Smooth muscle cell (in vitro differentiated cells): ENCODE measurements at regions not wholly inside any gene's neighbourhood (a gene's known extent, or its start where the extent isn't known, plus 50 kb on each side); places are given as distances from the start of the nearest gene placed in this dataset.

ENCODE experiments used
- DNase-seq: peaks from one replicate; lab custom pipeline; 2025; ENCODE audit not compliant: unreplicated experiment; lab: John Stamatoyannopoulos, UW
- H2AFZ ChIP-seq: fragments of 200-600 bp; sonication (generic); 2 replicates; pipeline ENCODE4 v1.6.0; 2016; ENCODE audit warnings: antibody characterized with exemption, low read depth, mild to moderate bottlenecking
- H3F3A ChIP-seq: fragments of 200-600 bp; sonication (generic); 2 replicates; pipeline ENCODE4 v1.6.0; 2017; ENCODE audit warnings: antibody characterized with exemption, low read depth
- H3K27ac ChIP-seq: fragments of 200-600 bp; sonication (generic); 2 replicates; pipeline ENCODE4 v1.5.1; 2016; ENCODE audit warnings: low read depth, mild to moderate bottlenecking
- H3K27me3 ChIP-seq: fragments of 200-600 bp; sonication (generic); 2 replicates; pipeline ENCODE4 v1.6.1; 2016; ENCODE audit warnings: low read depth, mild to moderate bottlenecking
- H3K36me3 ChIP-seq: fragments of 200-600 bp; sonication (generic); 2 replicates; pipeline ENCODE4 v1.5.1; 2016; ENCODE audit warnings: low read depth
- H3K4me1 ChIP-seq: fragments of 200-600 bp; sonication (generic); 2 replicates; pipeline ENCODE4 v1.5.1; 2016; ENCODE audit warnings: low read depth
- H3K4me2 ChIP-seq: fragments of 200-600 bp; sonication (generic); 2 replicates; pipeline ENCODE4 v1.6.0; 2016; ENCODE audit warnings: mild to moderate bottlenecking
- H3K4me3 ChIP-seq: fragments of 200-600 bp; sonication (generic); 2 replicates; pipeline ENCODE4 v1.5.1; 2016; ENCODE audit warnings: mild to moderate bottlenecking
- H3K79me2 ChIP-seq: fragments of 200-600 bp; sonication (generic); 2 replicates; pipeline ENCODE4 v1.6.0; 2016; ENCODE audit warnings: low read depth, mild to moderate bottlenecking
- H3K9ac ChIP-seq: fragments of 200-600 bp; sonication (generic); 2 replicates; pipeline ENCODE4 v1.6.0; 2016; ENCODE audit warnings: low read depth
- H3K9me3 ChIP-seq: fragments of 200-600 bp; sonication (generic); replicated peaks from 2 replicates; pipeline ENCODE4 v1.5.1; 2016; ENCODE audit warnings: low read depth
- H4K20me1 ChIP-seq: fragments of 200-600 bp; sonication (generic); 2 replicates; pipeline ENCODE4 v1.6.0; 2016; ENCODE audit warnings: low read depth
- WGBS: methylation state at CpG from one replicate; pipeline ENCODE4 v1.1.7; 2016; ENCODE audit warnings: low lambda C conversion rate; 5-methylcytosine and 5-hydroxymethylcytosine counted together
- TF ChIP-seq, protein P1 (sequence below): fragments of 200-600 bp; sonication (generic); IDR thresholded peaks from 2 replicates; pipeline ENCODE4 v1.5.1; 2017; ENCODE audit warnings: borderline replicate concordance, mild to moderate bottlenecking, antibody characterized with exemption; ENCODE audit not compliant: insufficient read depth, poor library complexity, severe bottlenecking

DNA sequence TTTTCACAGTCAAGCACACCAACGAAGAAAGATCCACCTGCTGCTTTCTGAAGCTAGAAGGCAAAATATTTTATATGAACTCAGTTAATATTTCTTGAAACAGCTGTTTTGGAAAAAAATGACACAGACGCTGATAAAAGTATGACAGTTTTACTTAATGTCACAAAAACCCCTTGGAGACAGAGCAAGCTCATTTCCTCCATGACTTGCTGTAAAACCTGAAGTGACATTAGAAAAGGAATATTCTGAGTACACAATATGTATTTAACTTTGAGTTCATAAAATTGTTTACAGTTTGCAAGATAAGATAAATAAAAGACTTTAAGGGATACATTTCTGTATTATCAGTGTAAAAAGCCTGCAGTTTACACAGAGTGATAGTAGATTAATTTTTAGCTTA lies 105.4 kb downstream of the DSEL start:
- TF ChIP-seq, protein P1, sequence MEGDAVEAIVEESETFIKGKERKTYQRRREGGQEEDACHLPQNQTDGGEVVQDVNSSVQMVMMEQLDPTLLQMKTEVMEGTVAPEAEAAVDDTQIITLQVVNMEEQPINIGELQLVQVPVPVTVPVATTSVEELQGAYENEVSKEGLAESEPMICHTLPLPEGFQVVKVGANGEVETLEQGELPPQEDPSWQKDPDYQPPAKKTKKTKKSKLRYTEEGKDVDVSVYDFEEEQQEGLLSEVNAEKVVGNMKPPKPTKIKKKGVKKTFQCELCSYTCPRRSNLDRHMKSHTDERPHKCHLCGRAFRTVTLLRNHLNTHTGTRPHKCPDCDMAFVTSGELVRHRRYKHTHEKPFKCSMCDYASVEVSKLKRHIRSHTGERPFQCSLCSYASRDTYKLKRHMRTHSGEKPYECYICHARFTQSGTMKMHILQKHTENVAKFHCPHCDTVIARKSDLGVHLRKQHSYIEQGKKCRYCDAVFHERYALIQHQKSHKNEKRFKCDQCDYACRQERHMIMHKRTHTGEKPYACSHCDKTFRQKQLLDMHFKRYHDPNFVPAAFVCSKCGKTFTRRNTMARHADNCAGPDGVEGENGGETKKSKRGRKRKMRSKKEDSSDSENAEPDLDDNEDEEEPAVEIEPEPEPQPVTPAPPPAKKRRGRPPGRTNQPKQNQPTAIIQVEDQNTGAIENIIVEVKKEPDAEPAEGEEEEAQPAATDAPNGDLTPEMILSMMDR, result no peak
- no peak overlapping the region for H3K4me2 ChIP-seq
- H4K20me1 ChIP-seq, result no peaks in the 10 kb centered on the region
- no peaks in the 10 kb centered on the region for H3K27me3 ChIP-seq
- H3K27ac ChIP-seq, result no peak overlapping the region
- H3F3A ChIP-seq, result no peaks in the 10 kb centered on the region
- H3K9ac ChIP-seq, result no peak overlapping the region
- H2AFZ ChIP-seq, result no peak overlapping the region
- H3K79me2 ChIP-seq, result no peaks in the 10 kb centered on the region
- WGBS, result 44% methylated on average over 2 of the region's 2 CpGs
- no peaks in the 10 kb centered on the region for H3K4me1 ChIP-seq
- no peak overlapping the region for H3K4me3 ChIP-seq
- H3K9me3 ChIP-seq, result no peaks in the 10 kb centered on the region
- no peaks in the 10 kb centered on the region for H3K36me3 ChIP-seq
- DNase-seq, result no peak

DNA sequence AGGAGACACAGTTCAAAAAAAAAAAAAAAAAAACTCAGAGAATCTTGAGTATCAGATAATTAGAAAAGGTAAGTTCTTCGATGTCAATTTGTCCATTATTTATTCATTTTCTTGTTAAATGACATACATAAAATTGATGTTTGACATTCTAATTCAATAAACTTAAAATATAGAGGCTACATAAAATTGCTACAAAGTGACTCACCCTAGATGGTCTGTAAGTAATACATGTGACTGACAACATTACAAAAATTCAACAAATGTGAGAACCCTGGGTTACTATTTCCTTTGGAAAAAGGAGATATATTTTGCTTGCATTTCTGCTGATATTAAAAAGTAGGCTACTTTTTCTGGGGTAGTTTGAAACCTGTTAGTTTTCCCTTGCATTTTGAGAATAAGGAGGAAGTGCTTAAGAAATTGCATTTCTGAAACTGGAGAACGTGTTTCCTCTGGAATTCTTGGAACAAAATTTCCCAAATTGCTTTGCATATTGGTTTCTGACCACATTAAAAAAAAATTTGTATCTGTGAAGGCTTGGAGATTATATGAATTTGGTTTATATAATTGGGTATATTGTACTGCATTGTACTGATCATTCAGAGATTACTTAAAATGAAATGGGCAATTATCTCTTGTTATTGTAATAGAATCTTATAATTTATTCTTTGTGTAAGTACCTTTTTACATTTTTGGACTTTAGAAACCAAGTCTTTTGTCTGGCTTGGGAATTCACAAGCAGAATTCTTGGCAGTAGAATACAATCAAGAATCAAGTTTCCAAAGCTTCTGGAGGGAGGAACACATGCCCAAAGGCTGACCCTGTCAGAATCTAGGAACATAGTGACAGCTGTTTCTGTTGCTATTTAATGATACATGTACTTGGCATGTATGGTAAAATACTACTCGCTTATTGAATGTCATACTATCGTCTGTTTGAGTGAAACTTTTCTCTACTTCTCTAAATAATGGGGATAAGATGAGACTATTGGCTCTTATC lies 106.1 kb downstream of the DSEL start:
- H3K27me3 ChIP-seq, result no peaks in the 10 kb centered on the region
- WGBS, result 93% methylated on average over 4 of the region's 4 CpGs
- no peaks in the 10 kb centered on the region for H3K9me3 ChIP-seq
- H3K4me1 ChIP-seq, result no peaks in the 10 kb centered on the region
- no peaks in the 10 kb centered on the region for H4K20me1 ChIP-seq
- TF ChIP-seq, protein P1, result no peak
- no peak overlapping the region for H3K9ac ChIP-seq
- no peak overlapping the region for H3K27ac ChIP-seq
- no peak for DNase-seq
- peaks cover 6% of the 10 kb centered on the region for H3F3A ChIP-seq
- no peaks in the 10 kb centered on the region for H3K36me3 ChIP-seq
- H2AFZ ChIP-seq, result no peak overlapping the region
- H3K79me2 ChIP-seq, result no peaks in the 10 kb centered on the region
- H3K4me3 ChIP-seq, result no peak overlapping the region
- H3K4me2 ChIP-seq, result no peak overlapping the region

DNA sequence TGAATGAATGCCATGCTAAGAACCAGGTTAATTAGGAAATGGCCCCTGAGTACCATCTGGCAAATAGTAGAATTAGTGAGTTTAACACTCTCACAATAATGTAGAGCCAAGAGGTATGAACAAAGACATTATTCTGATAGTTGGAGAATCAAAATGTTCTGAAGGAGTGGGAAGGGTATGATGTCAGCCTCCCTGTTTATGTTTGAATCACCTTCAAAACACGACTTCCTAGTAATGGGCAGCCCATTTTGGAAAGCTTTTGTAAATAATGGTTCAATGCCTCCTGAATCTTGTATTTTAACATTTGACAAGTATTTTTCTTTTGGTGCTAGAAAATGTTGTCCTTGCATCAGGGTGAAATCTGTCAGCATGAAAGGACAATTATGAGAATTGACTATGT lies 108.3 kb downstream of the DSEL start:
- H3K4me3 ChIP-seq, result no peak overlapping the region
- TF ChIP-seq, protein P1, result no peak
- peaks cover 6% of the 10 kb centered on the region for H3F3A ChIP-seq
- 53% methylated on average over 1 of the region's 1 CpG for WGBS
- H3K4me1 ChIP-seq, result no peaks in the 10 kb centered on the region
- H3K36me3 ChIP-seq, result no peaks in the 10 kb centered on the region
- no peaks in the 10 kb centered on the region for H3K27me3 ChIP-seq
- no peak overlapping the region for H3K9ac ChIP-seq
- no peaks in the 10 kb centered on the region for H4K20me1 ChIP-seq
- H2AFZ ChIP-seq, result no peak overlapping the region
- H3K79me2 ChIP-seq, result no peaks in the 10 kb centered on the region
- no peaks in the 10 kb centered on the region for H3K9me3 ChIP-seq
- no peak overlapping the region for H3K27ac ChIP-seq
- no peak for DNase-seq
- no peak overlapping the region for H3K4me2 ChIP-seq
